ENCODE measurements at regions not wholly inside any gene's neighbourhood (a gene's known extent, or its start where the extent isn't known, plus 50 kb on each side); places are given as distances from the start of the nearest gene placed in this dataset.

- TF ChIP-seq CTCF (IDR thresholded peaks at IDR 0.05; ENCODE audit: control extremely low read depth, extremely low read depth, low read depth, missing control alignments) = no peak
- no peak for DNase-seq (ENCODE audit: extremely low spot score)
- POLR2A ChIA-PET = no interaction called here
- CTCF ChIA-PET = no interaction called here
Observed at GRCh38 chr3:4140921-4141320, 162.2 kb upstream of the SETMAR start.

DNA sequence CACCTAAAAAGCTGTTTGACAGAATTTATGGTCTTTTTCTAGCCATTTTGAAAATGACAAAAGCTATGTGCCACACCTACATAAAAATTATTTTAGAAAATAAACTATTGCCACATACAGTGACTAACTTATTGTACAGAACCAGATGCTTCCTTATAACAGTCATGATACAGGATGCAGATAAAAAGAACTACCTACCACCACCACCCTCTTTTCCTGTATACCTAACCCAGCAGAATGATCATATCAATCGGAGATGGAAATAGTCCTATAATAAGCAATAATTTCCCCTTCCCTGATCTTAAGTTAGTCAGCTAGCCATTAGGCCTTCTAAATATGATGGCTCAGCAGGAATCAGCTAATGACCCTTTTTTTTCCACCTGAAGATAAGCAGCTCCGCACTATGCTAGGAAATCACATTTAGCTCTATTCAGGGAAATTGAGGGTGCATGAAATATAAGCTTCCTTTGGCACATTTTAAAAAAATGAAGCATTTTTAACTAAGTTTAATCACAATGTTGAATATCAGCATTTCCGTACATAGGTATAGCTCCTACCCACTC lies 155.5 kb upstream of the SETMAR start:
- ChIA-PET POLR2A (no interaction called here), CTCF (interaction anchor here (1.4 kb wide), 1 partner anchor 14 kb away, joined by 3 read pairs; no protein-coding TSS in a partner anchor)
- no peak for TF ChIP-seq CTCF (IDR thresholded peaks at IDR 0.05; ENCODE audit: control extremely low read depth, extremely low read depth, low read depth, missing control alignments)
- DNase-seq (ENCODE audit: extremely low spot score) = no peak

DNA sequence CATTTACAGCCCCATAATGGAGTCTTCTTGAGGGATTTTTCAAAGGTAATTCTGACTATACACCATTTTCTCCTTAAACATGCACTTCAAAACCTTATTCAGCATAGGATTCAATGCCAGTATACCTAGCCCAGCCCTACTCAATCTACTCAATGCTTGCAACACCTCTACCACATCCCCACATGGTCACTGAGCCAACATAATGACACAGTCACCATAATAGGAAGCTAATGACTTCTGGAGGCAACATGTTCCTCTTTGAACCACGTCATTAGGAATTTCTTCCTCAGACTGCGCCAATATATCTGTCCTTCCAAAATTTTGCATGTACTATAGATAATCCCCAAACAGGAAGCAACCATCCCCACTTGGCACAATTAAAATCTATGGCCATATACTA lies 153.9 kb upstream of the SETMAR start:
- ChIA-PET CTCF (no interaction called here), POLR2A (no interaction called here)
- no peak for TF ChIP-seq CTCF (IDR thresholded peaks at IDR 0.05; ENCODE audit: control extremely low read depth, extremely low read depth, low read depth, missing control alignments)
- no peak for DNase-seq (ENCODE audit: extremely low spot score)

GRCh38 chr3:4150816-4151215 lies 152.4 kb upstream of the SETMAR start:
- no peak for DNase-seq (ENCODE audit: extremely low spot score)
- no peak for TF ChIP-seq CTCF (IDR thresholded peaks at IDR 0.05; ENCODE audit: control extremely low read depth, extremely low read depth, low read depth, missing control alignments)
- ChIA-PET CTCF (interaction anchor here (1.6 kb wide), 1 partner anchor 12 kb away, joined by 4 read pairs; no protein-coding TSS in a partner anchor), POLR2A (no interaction called here)

DNA sequence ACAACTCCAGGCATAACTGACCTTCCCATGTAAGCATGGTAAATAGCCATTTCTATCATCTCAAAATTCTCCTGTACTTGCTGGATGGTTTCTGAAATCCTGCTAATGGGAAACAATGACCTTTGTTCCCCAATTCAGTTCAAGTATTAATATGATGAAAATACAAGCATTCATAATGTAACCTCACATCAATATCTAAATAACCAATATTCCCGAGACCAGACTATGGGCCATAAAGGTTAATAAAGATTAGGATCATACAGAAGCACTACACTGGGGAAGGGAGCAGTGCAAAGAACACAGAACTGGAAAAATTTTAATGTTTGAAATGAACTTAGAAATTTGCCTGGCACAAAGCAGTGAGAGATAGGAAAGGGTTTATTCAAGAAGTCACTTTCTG lies 151.3 kb upstream of the SETMAR start:
- no peak for TF ChIP-seq CTCF (IDR thresholded peaks at IDR 0.05; ENCODE audit: control extremely low read depth, extremely low read depth, low read depth, missing control alignments)
- DNase-seq (ENCODE audit: extremely low spot score) = no peak
- CTCF ChIA-PET = interaction anchor here (1.1 kb wide), 1 partner anchor 33 kb away, joined by 3 read pairs; no protein-coding TSS in a partner anchor
- POLR2A ChIA-PET = no interaction called here

DNA sequence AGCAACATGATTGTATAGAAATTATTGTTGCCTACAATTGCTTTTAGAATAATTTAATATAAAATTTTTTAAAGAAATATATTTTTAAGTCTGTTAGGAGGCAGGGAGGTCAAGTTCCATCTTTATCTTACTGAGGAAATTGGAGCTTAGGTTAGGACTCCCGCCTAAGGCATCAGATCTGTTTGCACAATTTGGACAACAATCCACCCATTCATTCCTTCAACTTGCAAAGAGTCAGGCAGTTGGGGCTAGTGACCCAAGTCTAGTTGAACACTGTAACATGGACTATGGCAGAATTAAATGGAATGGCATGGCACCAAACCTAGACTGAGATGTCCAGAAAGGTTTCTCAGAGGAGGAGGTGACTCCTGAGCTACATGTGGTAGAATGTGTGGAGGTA lies 149.4 kb upstream of the SETMAR start:
- ChIA-PET CTCF (interaction anchor here (0.9 kb wide), 1 partner anchor 10 kb away, joined by 3 read pairs; no protein-coding TSS in a partner anchor), POLR2A (no interaction called here)
- TF ChIP-seq CTCF (IDR thresholded peaks at IDR 0.05; ENCODE audit: control extremely low read depth, extremely low read depth, low read depth, missing control alignments) = no peak
- DNase-seq (ENCODE audit: extremely low spot score) = no peak
